GM18868 (cell line): ENCODE measurements at regions not wholly inside any gene's neighbourhood (a gene's known extent, or its start where the extent isn't known, plus 50 kb on each side); places are given as distances from the start of the nearest gene placed in this dataset.

Experiments used
- ATAC-seq: cut with Tn5 transposase; IDR thresholded peaks from one replicate; pipeline ENCODE4 v1.9.1; 2021; ENCODE audit warnings: mild to moderate bottlenecking, moderate library complexity; ENCODE audit not compliant: unreplicated experiment

GRCh38 chr4:140316799-140317198 is 56.6 kb upstream of the SCOC start:
- no peak for ATAC-seq

GRCh38 chr4:140315970-140316369 is 57.5 kb upstream of the SCOC start:
- ATAC-seq = no peak

- no peak for ATAC-seq
These were observed 58.0 kb upstream of the SCOC start for GRCh38 chr4:140315438-140315837.

GRCh38 chr4:140315019-140315418 is 58.4 kb upstream of the SCOC start:
- no peak for ATAC-seq

DNA sequence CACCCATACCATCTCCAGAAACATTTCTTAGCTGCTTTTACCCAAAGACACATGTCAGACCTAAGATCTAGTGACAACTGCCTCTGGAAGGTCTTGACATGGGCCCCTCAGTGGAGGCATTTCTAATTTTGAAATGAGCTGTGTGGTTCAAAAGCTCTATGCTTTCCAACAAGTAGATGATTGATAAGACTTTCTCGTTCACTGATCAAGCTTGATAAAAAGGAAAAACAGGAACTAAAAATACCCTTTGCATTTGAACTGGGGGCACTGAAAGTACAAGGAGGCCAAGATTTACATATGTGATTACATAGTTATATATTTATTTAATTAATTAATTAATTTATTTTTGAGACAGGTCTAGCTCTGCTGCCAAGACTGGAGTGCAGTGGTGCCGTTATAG is 61.3 kb upstream of the SCOC start:
- no peak for ATAC-seq

DNA sequence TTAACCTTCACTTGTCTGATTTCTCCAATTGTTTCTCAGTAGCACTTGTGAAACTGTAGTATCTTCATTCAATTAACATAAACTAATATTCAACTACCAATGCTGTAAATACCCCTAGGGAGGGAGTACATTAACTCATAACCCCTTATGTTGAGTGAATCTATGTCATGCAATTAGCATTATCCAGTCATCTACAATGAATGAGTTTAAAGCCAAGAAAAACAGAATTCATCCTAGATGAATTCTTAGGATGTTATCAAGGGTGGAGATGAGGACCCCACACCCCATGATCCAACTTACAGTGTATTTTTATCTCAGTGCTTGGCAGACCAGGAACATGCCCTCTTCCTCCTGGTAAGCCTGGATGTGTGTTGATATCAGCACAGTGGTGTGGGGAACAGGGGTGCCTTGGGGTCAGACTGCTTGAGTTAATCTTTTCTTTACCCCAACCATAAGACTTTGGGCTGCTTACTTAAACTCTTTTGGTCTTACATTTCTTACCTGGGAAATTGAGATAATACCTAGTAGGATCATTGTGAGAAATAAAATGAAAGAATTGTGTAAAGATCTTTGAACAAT is 62.1 kb upstream of the SCOC start:
- no peak for ATAC-seq

GRCh38 chr4:140309124-140309870 is 64.1 kb upstream of the SCOC start:
- no peak for ATAC-seq

DNA sequence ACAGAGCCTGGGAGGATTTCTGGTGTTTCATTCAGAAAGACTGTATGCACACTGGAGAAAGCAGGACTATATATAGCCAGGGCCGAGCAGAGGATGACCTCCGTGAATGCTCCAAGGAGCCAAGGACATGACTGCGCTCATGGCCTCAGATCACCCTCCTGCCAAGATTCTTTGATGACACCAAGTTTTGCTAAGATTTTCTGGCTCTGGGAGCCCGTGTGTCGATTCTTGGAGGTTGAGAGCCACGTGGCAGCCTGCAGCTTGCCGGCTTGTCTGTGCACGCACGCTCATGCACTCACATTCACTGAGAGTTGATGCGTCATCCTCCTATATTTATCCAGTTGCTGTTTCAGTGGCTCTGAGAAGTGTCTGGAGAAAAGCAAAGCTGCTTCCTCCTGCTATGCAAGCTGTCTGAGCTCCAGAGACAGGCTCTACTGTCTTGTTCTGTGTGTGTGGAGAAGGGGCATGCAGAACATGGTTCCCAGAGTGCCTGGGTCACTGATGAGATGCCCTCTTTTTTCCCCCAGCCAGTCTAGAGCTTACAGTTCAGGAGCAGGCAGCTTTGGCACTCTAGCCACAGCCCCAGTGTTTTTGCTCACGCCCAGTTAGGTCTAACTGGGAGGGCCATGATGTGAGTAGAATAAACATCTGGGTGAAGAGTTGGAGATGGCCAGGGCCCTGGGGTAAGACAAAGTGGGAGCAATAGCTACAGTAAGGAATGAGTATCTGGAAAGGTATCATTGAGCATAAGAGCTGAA is 64.9 kb upstream of the SCOC start:
- ATAC-seq = no peak

- ATAC-seq = no peak
These were observed 68.4 kb upstream of the SCOC start for GRCh38 chr4:140305053-140305452.

DNA sequence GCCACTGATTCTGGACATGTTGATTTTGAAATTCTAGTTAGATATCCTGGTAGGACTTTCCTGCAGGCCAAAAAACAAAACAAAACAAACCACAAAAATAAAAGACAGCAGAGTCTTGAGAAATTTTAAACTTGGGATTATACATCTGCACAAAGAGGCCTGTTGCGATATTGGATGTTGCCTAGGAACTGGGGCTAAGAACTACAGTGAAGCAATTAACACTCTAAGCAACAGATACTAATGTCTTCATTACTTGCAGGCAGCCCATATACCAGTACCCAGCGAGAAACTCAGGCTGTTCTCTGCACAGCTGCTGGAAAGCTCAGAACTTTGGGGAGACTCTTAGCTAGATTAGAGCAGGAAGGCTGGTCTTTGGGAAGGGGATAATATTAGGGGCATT is 69.1 kb upstream of the SCOC start:
- no peak for ATAC-seq

GRCh38 chr4:140302151-140302859 is 71.1 kb upstream of the SCOC start:
- ATAC-seq = no peak

GRCh38 chr4:140300271-140300970 is 73.0 kb upstream of the SCOC start:
- no peak for ATAC-seq

DNA sequence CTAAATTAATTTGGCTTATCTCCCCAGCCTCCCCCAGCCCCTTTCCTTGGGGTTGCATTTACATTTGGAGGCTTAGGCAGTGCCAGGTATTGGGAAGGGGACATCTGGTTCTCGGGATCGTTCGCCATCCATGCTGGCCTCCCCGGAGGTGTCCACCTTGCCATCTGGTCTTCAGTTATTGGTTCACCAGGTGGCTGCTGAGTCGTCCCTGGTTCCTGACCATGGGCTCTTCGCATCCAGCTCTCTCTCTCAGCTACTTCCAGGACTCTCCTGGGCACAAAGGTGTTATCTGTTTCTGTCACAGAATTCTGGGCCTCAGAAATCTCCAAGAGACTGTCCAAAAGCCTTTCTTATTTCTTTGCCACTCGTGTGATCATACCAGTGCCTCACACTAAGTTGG is 75.4 kb upstream of the SCOC start:
- ATAC-seq = no peak

GRCh38 chr4:140297221-140297570 is 76.2 kb upstream of the SCOC start:
- no peak for ATAC-seq

DNA sequence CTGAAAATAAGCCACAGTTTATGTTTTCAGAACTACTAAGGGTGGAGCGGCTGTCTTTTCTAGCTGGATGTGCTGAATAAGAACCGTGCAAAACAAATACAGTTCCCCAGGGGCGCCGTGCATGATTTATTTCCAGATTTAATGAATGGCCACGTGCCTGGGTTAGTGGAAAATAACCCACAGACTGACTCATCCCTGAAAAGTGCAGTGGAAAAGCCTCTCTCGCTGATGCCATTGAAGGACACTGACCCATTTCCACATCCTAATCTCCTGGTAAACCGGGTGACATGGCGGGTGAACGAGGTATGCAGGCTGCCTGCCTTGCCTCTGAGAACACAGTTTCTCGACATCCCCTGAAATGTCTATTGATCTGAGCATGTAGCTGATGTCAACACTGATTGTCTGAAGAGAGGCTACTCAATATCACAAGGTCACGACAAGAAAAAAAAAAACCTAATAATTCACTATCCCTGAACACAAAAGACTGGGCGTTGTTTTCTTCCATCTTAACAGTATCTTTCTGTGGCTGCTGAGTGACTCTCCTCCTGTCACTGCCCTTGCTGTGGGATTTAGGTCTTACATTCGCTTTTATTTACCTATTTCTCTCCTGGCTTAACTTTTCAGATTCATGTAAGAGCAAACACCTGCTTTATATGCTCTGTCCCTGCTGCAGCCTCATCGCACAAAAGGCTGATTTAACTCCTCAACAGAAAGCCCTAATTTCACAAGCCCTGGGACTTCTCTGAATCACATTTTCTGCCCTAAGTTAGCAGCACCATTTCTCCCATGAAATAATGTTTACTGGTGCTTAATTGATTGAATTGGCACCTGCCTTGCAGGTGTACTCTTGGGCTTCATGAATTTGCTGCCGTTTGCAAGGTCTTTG is 76.9 kb upstream of the SCOC start:
- ATAC-seq = no peak

DNA sequence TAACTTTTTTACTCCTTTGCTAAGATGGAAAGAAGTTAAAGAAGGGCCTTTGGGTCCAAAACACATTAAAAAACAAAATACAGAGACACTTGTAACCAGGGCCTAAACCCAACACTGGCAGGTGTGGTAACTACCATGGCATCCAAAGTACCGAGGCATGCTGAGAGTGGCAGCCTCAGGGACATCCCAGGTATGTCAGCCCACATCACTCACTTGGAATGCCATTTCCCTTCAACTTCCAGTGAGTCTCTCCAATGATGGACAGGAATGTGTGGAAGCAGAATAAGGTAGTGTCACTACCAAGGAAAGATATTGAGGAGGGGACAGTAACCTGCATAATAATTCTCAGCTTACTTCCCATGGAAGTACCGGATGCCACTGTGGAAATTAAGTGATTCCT is 79.5 kb upstream of the SCOC start:
- ATAC-seq = no peak

GRCh38 chr4:140291259-140291658 is 82.2 kb upstream of the SCOC start:
- ATAC-seq = no peak

- no peak for ATAC-seq
These were observed 84.0 kb upstream of the SCOC start for GRCh38 chr4:140289486-140289885.

GRCh38 chr4:140286456-140286855 is 87.0 kb upstream of the SCOC start:
- no peak for ATAC-seq

DNA sequence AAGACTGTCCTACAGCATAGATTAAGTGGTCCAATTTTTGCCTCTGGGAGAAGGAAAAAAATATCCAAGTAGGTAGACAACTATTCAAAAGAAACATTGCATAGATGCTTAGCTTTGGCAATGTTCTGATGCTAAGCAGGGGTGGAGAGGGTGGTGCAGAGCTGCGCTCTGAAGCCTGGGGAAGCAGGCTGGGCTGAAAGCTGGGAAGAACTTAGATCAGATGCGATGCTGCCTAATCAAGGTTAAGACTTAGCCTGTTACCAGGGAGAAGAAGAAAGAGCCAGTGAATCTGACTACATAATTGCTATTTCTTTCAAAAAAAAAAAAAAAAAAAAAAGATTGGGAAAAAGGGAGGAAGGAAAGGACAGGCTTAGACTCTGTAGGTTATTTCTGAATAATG is 89.0 kb upstream of the SCOC start:
- no peak for ATAC-seq
